Stimulated activated CD4-positive, alpha-beta T cell treated with anti-CD3 and anti-CD28 coated beads, Interleukin-2, amount 100 ng/mL, for 48 hours (primary cell): ENCODE measurements at regions not wholly inside any gene's neighbourhood (a gene's known extent, or its start where the extent isn't known, plus 50 kb on each side); places are given as distances from the start of the nearest gene placed in this dataset.
"Not testable (repeated sequence)": the region's sequence is repeated elsewhere in the genome, so short reads cannot be mapped to it uniquely, and the experiment has no call there.

Experiments
- DNase-seq, 2 donors: peaks; one replicate each; pipeline ENCODE4 v3.0.0-alpha.2; 2020

DNA sequence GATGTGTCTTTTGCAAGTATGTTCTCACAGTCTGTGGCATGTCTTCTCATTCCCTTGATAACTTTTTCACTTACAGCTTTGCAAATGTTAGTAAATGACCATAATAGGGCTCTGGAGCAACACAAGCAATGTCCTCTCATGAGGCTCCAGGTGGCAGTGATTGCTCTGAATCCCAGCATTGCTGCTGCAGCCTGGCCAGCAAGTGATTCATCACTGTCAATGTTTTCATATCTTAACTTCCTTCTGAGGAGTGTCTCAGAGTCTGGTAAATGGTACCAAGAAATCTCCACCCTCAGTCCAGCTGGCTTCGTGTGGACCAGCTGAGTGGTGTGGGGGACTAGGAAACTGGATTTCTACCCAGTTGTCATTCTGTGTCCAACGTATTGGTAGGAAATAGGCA is 139.6 kb downstream of the MYLK4 start:
- no peak for DNase-seq

- DNase-seq = no peak
These were observed 142.2 kb downstream of the MYLK4 start for GRCh38 chr6:2608503-2608902.

GRCh38 chr6:2600363-2600762 is 150.4 kb downstream of the MYLK4 start:
- no peak for DNase-seq

DNA sequence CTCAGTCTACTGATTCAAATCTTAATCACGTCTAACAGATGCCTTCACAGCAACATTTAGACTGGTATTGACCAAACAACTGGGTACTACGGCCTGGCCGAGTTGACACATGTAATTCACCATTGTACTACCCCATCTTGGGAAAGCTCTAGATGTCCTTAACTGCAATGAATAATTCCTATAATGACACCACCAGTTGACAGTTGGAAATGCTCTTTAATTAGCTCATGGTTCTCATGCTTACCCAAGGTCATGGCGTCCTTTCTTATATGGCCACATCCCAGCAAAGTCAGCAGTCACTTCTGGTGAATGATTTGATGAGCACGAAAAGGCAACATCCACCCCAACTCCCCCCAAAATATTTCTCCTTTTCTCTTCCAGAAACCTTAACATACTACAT is 150.9 kb downstream of the MYLK4 start:
- DNase-seq = no peak

DNA sequence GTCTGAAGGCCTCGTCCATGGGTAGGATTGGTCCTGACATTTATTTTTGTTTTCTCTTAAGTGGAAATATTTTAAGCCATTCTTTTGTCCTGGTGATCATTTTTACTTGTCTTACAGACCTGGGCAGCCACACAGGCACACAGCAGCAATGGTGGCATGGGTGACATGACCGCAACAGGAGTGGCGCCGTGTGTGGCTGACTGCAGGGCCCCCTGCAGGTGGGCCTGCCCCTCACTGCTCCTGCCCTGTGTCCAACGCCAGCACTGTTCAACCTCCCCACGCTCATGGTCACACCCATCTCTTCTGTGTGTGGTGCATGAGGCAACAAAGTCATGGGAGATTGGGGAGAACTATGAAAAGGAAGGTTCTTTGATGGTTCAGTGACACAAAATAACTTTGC is 151.9 kb downstream of the MYLK4 start:
- DNase-seq = no peak

DNA sequence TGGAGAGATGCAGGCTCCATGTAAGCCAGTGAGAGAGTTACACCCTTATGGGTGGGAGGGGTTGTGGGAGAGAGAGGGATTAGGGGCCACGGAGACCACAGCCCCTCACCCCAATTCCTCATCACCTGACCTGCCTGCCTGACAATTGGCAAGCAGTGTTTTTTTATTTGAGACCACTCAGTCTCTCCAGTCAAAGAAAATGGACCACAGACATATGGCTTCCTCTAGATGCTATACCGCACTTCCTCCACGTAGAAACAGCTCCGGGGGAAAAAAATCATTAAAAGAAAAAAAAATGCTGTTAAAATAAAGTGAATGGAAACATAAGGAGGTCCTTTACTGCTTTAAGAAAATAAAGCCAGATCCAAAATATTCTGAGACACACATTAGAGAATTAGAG is 152.7 kb downstream of the MYLK4 start:
- no peak for DNase-seq

- not testable (repeated sequence) for DNase-seq
These were observed 153.3 kb downstream of the MYLK4 start for GRCh38 chr6:2597457-2597856.

GRCh38 chr6:2596222-2596621 is 154.5 kb downstream of the MYLK4 start:
- no peak for DNase-seq

GRCh38 chr6:2594868-2595267 is 155.9 kb downstream of the MYLK4 start:
- DNase-seq = no peak

GRCh38 chr6:2593167-2593566 is 157.6 kb downstream of the MYLK4 start:
- no peak for DNase-seq

- DNase-seq = no peak
These were observed 161.5 kb downstream of the MYLK4 start for GRCh38 chr6:2589171-2589661.

DNA sequence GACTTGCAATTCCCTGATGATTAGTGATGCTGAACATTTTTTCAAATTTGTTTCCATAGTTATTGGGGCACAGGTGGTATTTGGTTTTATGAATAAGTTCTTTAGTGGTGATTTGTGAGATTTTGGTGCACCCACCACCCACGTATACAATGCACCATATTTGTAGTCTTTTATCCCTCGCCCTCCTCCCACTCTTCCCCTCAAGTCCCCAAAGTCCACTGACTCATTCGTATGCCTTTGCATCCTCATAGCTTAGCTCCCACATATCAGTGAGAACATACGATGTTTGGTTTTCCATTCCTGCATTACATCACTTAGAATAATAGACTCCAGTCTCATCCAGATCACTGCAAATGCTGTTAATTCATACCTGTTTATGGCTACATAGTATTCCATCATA is 167.3 kb downstream of the MYLK4 start:
- no peak for DNase-seq

DNA sequence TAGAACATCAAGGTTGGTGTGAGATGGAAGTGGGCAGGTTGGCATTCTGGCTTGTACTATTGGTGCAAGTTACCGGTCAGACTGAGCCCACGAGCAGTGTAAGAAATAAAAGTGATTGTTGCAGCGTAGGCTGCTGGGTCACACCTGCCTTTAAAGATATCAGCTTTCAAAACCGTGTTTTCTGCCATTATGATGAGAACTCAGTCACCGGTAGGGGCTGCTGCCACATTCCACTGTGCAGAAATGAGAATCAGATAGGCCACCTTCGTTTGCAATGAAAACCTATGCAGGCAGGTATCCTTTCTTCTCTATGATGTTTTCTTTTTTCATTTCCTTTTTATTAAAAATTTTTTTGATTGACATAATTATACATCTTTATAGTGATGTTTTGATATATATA is 168.5 kb downstream of the MYLK4 start:
- DNase-seq = no peak

GRCh38 chr6:2581611-2582010 is 169.1 kb downstream of the MYLK4 start:
- no peak for DNase-seq

- no peak for DNase-seq
These were observed 169.7 kb downstream of the MYLK4 start for GRCh38 chr6:2581011-2581410.

DNA sequence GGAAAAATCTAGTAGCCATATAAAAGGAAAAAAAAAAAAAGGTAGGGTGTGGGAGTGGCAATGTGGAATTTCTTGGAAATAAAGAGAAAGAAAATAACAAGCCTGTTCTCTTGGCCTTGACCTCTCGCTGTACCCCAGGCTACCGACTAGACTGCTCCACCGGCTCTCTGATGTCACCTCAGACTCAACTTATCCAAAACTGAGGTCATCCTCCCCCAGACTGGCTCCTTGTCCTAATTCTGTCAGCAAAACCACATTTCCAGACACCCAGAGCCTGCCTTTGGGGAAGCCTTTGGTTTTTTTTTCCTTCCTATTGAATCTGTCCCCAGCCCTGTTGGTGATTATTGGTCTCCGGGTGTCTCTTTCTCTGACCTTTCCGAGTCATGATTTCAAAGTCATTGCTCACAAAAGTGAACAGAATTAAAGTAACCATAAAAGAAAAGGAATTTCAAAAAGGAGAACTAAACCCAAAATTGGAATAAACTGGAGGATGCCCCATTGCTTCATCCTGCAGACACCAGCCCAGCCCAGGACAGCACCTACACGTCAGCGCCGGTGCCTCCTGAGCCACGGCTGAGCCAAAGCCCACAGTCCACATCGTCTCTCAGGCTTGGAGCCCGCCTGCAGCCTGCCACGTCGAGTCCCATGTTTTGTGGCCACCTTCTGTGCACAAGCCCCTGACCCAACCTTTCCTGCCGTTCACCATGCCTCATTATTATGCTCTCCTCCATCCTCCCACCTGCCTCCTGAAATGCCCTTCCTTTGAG is 170.7 kb downstream of the MYLK4 start:
- no peak for DNase-seq

GRCh38 chr6:2579241-2579761 is 171.4 kb downstream of the MYLK4 start:
- DNase-seq = no peak

GRCh38 chr6:2578767-2579166 is 172.0 kb downstream of the MYLK4 start:
- DNase-seq = no peak

DNA sequence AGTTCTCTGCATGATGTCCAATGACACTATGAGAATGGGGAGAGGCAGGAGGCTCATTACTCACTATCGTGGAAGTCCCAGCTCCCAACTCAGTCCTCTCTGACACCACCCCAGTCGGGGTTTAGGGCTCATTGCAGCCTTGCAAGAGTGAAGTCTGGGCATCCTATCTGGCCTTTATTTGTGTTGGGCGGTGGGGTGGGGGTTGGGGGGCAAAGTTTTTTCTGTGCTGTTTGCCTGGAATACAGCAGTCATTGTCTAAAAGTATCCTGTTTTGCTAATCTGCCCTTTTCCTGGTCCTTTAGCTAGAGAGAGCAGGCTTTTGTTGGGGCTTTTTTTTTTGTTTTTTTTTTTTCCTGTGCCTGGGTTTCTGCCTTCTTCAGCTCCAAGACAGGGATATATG is 174.2 kb downstream of the MYLK4 start:
- DNase-seq = no peak

- no peak for DNase-seq
These were observed 175.5 kb downstream of the MYLK4 start for GRCh38 chr6:2575236-2575635.

DNA sequence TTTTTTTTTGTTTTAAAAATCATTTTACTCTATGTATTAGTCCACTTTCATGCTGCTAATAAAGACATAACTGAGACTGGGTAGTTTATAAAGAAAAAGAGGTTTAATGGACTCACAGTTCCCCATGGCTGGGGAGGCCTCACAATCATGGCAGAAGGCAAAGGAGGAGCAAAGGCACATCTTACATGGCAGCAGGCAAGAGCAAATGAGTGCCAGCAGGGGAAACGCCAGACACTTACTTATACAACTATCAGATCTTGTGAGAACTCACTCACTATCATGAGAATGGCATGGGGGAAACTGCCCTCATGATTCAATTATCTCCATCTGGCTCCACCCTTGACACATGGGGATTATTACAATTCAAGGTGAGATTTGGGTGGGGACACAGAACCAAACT is 181.3 kb downstream of the MYLK4 start:
- not testable (repeated sequence) for DNase-seq

GRCh38 chr6:2566048-2566447 is 184.7 kb downstream of the MYLK4 start:
- DNase-seq = no peak

GRCh38 chr6:2565499-2565898 is 185.2 kb downstream of the MYLK4 start:
- no peak for DNase-seq

DNA sequence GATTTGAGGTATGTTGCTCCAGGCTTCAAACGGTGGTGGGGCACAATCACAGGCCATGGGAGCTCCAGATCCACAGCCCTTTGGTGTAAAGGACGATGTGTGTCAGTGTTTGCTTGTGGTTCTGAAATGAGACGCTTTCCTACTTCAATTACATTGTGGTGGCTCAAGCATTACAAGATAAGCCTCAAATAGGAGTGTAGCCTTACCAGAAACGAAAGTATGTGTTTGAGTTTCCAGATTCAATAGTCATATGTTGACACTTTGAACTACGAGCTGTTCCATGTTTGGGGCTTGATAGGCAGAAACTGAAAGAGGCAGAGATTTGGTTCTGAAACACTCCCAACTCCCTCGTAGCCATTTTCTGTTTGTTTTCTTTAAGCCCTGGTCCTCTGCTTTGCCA is 187.1 kb downstream of the MYLK4 start:
- DNase-seq = no peak
